ENCODE measurements at regions not wholly inside any gene's neighbourhood (a gene's known extent, or its start where the extent isn't known, plus 50 kb on each side); places are given as distances from the start of the nearest gene placed in this dataset.
"Not testable (repeated sequence)": the region's sequence is repeated elsewhere in the genome, so short reads cannot be mapped to it uniquely, and the experiment has no call there.

- CTCF ChIA-PET: interaction anchor here (0.7 to 4.8 kb wide), 10 partner anchors 9 to 228 kb away, joined by 3 to 49 read pairs (median 4); no protein-coding TSS in a partner anchor
- H3K9me3 Mint-ChIP-seq (ENCODE audit: insufficient read depth); H3K36me3 Mint-ChIP-seq (ENCODE audit: low read depth); H3K27me3 Mint-ChIP-seq (ENCODE audit: low read depth): not testable (repeated sequence)
- peak; percentile 60 for DNase-seq
- Mint-ChIP-seq H3K27ac (peak overlapping the region; percentile 79), H3K4me1 (ENCODE audit: low read depth) (peaks cover 36% of the 10 kb centered on the region), H3K4me3 (peak overlapping the region; percentile 31)
- peak; percentile 59 for ATAC-seq
- POLR2A ChIA-PET: interaction anchor here (1.0 kb wide), 1 partner anchor 57 kb away, joined by 3 read pairs; no protein-coding TSS in a partner anchor
Observed at GRCh38 chr20:1731828-1732375, 74.3 kb upstream of the SIRPG start.

GRCh38 chr20:1730981-1731711 is 73.6 kb upstream of the SIRPG start:
- POLR2A ChIA-PET: interaction anchor here (1.0 kb wide), 1 partner anchor 56 kb away, joined by 3 read pairs; no protein-coding TSS in a partner anchor

GRCh38 chr20:1727303-1727702 is 69.7 kb upstream of the SIRPG start:
- H3K27me3 Mint-ChIP-seq (ENCODE audit: low read depth); DNase-seq; H3K9me3 Mint-ChIP-seq (ENCODE audit: insufficient read depth); H3K36me3 Mint-ChIP-seq (ENCODE audit: low read depth); H3K4me3 Mint-ChIP-seq; ATAC-seq; POLR2A ChIA-PET; H3K27ac Mint-ChIP-seq; CTCF ChIA-PET: not testable (repeated sequence)
- H3K4me1 Mint-ChIP-seq (ENCODE audit: low read depth): peaks cover 19% of the 10 kb centered on the region

More at GRCh38 chr20:1730981-1731711, 73.6 kb upstream of the SIRPG start:
- Mint-ChIP-seq H3K4me1 (ENCODE audit: low read depth) (peaks cover 36% of the 10 kb centered on the region), H3K4me3 (peak overlapping the region; percentile 31), H3K27ac (peak overlapping the region; percentile 79)
- not testable (repeated sequence) for H3K9me3 Mint-ChIP-seq (ENCODE audit: insufficient read depth); DNase-seq; H3K36me3 Mint-ChIP-seq (ENCODE audit: low read depth); H3K27me3 Mint-ChIP-seq (ENCODE audit: low read depth)
- CTCF ChIA-PET: interaction anchor here (0.7 to 4.8 kb wide), 9 partner anchors 10 to 228 kb away, joined by 3 to 49 read pairs (median 3); no protein-coding TSS in a partner anchor
- ATAC-seq: peak; percentile 33

GRCh38 chr20:1724901-1725300 is 67.3 kb upstream of the SIRPG start:
- POLR2A ChIA-PET: no interaction called here
- DNase-seq (no peak), ATAC-seq (no peak)
- Mint-ChIP-seq H3K4me1 (ENCODE audit: low read depth) (peaks cover 11% of the 10 kb centered on the region), H3K27ac (no peak overlapping the region), H3K4me3 (no peak overlapping the region), H3K9me3 (ENCODE audit: insufficient read depth) (peaks cover 5% of the 10 kb centered on the region), H3K27me3 (ENCODE audit: low read depth) (no peaks in the 10 kb centered on the region), H3K36me3 (ENCODE audit: low read depth) (peaks cover 2% of the 10 kb centered on the region)
- CTCF ChIA-PET: interaction anchor here (1.4 kb wide), 2 partner anchors 76 to 221 kb away, joined by 3 read pairs; no protein-coding TSS in a partner anchor

- CTCF ChIA-PET: interaction anchor here (1.1 to 2.3 kb wide), 4 partner anchors 12 to 214 kb away, joined by 3 to 7 read pairs (median 3); no protein-coding TSS in a partner anchor
- POLR2A ChIA-PET: no interaction called here
- Mint-ChIP-seq H3K9me3 (ENCODE audit: insufficient read depth) (peaks cover 5% of the 10 kb centered on the region), H3K4me3 (no peak overlapping the region), H3K27ac (no peak overlapping the region), H3K4me1 (ENCODE audit: low read depth) (peaks cover 16% of the 10 kb centered on the region), H3K27me3 (ENCODE audit: low read depth) (no peaks in the 10 kb centered on the region), H3K36me3 (ENCODE audit: low read depth) (peaks cover 2% of the 10 kb centered on the region)
- no peak for DNase-seq
- ATAC-seq: no peak
Observed at GRCh38 chr20:1722513-1723050, 65.0 kb upstream of the SIRPG start.

- CTCF ChIA-PET: interaction anchor here (1.1 to 2.3 kb wide), 2 partner anchors 55 to 213 kb away, joined by 3 to 7 read pairs; no protein-coding TSS in a partner anchor
Observed at GRCh38 chr20:1721687-1722512, 64.3 kb upstream of the SIRPG start.

GRCh38 chr20:1720845-1721475 is 63.4 kb upstream of the SIRPG start:
- Mint-ChIP-seq H3K9me3 (ENCODE audit: insufficient read depth) (peaks cover 7% of the 10 kb centered on the region), H3K4me3 (no peak overlapping the region), H3K4me1 (ENCODE audit: low read depth) (peaks cover 16% of the 10 kb centered on the region), H3K27ac (no peak overlapping the region), H3K27me3 (ENCODE audit: low read depth) (peaks cover 3% of the 10 kb centered on the region), H3K36me3 (ENCODE audit: low read depth) (peaks cover 2% of the 10 kb centered on the region)
- DNase-seq (no peak), ATAC-seq (no peak)
- ChIA-PET CTCF (interaction anchor here (0.9 to 2.3 kb wide), 2 partner anchors 14 to 56 kb away, joined by 3 to 7 read pairs; no protein-coding TSS in a partner anchor), POLR2A (interaction anchor here (1.3 kb wide), 1 partner anchor 13 kb away, joined by 3 read pairs; no protein-coding TSS in a partner anchor)

More at GRCh38 chr20:1721687-1722512, 64.3 kb upstream of the SIRPG start:
- no peaks in the 10 kb centered on the region for H3K27me3 Mint-ChIP-seq (ENCODE audit: low read depth)
- POLR2A ChIA-PET: no interaction called here
- peaks cover 16% of the 10 kb centered on the region for H3K4me1 Mint-ChIP-seq (ENCODE audit: low read depth)
- ATAC-seq (no peak), DNase-seq (no peak)
- H3K36me3 Mint-ChIP-seq (ENCODE audit: low read depth): peaks cover 2% of the 10 kb centered on the region
- no peak overlapping the region for H3K27ac Mint-ChIP-seq
- no peak overlapping the region for H3K4me3 Mint-ChIP-seq
- peaks cover 5% of the 10 kb centered on the region for H3K9me3 Mint-ChIP-seq (ENCODE audit: insufficient read depth)

- DNase-seq (no peak), ATAC-seq (no peak)
- H3K4me1 Mint-ChIP-seq (ENCODE audit: low read depth): peaks cover 16% of the 10 kb centered on the region
- H3K36me3 Mint-ChIP-seq (ENCODE audit: low read depth): peaks cover 3% of the 10 kb centered on the region
- ChIA-PET CTCF (interaction anchor here (0.5 to 0.9 kb wide), 2 partner anchors 15 to 1345 kb away, joined by 3 read pairs; no protein-coding TSS in a partner anchor), POLR2A (interaction anchor here (1.3 kb wide), 1 partner anchor 13 kb away, joined by 3 read pairs; no protein-coding TSS in a partner anchor)
- peaks cover 15% of the 10 kb centered on the region for H3K9me3 Mint-ChIP-seq (ENCODE audit: insufficient read depth)
- H3K4me3 Mint-ChIP-seq: no peak overlapping the region
- no peak overlapping the region for H3K27ac Mint-ChIP-seq
- peaks cover 9% of the 10 kb centered on the region for H3K27me3 Mint-ChIP-seq (ENCODE audit: low read depth)
Observed at GRCh38 chr20:1720226-1720625, 62.6 kb upstream of the SIRPG start.

- Mint-ChIP-seq H3K27ac (no peak overlapping the region), H3K27me3 (ENCODE audit: low read depth) (peaks cover 9% of the 10 kb centered on the region), H3K36me3 (ENCODE audit: low read depth) (peaks cover 3% of the 10 kb centered on the region), H3K4me1 (ENCODE audit: low read depth) (peaks cover 16% of the 10 kb centered on the region), H3K4me3 (no peak overlapping the region), H3K9me3 (ENCODE audit: insufficient read depth) (peaks cover 13% of the 10 kb centered on the region)
- ATAC-seq (no peak), DNase-seq (no peak)
- POLR2A ChIA-PET: no interaction called here
- CTCF ChIA-PET: interaction anchor here (0.8 to 1.3 kb wide), 3 partner anchors 8 to 215 kb away, joined by 3 to 4 read pairs (median 4); no protein-coding TSS in a partner anchor
Observed at GRCh38 chr20:1718604-1719384, 61.2 kb upstream of the SIRPG start.

All from activated CD8-positive, alpha-beta T cell treated with anti-CD3 and anti-CD28 coated beads, Interleukin-2, amount 10 ng/mL, durations not matched to agents 7 days and 5 days (primary cell).